Panc1 (cell line): ENCODE measurements at regions not wholly inside any gene's neighbourhood (a gene's known extent, or its start where the extent isn't known, plus 50 kb on each side); places are given as distances from the start of the nearest gene placed in this dataset.

Experiments used
- POLR2AphosphoS5 ChIP-seq: IDR thresholded peaks from 2 replicates; pipeline ENCODE4 v1.6.1; 2012; ENCODE audit warnings: mild to moderate bottlenecking, low read depth, low read length, moderate library complexity
- TF ChIP-seq, protein P1 (sequence below): fragments of 450-650 bp; IDR thresholded peaks from 2 replicates; pipeline ENCODE4 v1.5.1; 2017; ENCODE audit warnings: mild to moderate bottlenecking

DNA sequence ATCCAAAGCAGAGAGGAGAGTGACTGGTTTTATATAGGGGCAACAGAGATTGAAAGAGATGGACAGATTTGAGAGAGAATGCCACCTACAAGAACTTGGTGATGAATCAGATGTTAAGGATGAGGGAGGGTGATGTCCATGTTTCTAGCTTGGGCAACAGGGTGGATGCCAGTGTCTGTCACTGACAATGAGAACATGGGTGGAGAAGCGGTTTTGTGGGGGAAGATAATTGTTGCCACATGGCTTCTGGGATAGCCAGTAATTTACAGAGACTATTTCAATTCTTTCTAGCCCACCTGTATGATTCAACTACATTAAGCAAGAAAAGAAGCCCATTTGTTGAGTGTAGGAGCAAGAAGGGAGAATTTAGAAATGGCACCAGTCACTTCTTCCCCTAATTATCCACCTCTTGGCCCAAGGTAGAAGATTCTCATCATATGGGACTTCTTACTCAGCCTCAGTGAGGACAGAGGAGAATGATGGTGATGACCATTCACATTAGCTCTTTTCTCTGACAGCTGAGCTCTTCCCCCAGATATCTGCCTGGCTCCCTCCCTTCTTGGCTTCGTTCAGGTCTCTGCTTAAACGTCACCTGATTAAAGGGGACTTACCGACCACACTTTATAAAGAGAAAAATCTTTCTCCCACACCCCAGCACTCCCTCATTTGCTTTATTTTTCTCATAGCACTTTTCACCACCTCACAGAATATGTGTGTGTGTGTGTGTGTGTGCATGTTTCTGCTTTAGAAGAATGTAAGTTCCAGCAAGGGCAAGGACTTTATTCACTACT is 117.8 kb downstream of the DUSP6 start:
- TF ChIP-seq, protein P1, sequence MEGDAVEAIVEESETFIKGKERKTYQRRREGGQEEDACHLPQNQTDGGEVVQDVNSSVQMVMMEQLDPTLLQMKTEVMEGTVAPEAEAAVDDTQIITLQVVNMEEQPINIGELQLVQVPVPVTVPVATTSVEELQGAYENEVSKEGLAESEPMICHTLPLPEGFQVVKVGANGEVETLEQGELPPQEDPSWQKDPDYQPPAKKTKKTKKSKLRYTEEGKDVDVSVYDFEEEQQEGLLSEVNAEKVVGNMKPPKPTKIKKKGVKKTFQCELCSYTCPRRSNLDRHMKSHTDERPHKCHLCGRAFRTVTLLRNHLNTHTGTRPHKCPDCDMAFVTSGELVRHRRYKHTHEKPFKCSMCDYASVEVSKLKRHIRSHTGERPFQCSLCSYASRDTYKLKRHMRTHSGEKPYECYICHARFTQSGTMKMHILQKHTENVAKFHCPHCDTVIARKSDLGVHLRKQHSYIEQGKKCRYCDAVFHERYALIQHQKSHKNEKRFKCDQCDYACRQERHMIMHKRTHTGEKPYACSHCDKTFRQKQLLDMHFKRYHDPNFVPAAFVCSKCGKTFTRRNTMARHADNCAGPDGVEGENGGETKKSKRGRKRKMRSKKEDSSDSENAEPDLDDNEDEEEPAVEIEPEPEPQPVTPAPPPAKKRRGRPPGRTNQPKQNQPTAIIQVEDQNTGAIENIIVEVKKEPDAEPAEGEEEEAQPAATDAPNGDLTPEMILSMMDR = no peak
- no peak for TF ChIP-seq POLR2AphosphoS5
